Central memory CD8-positive, alpha-beta T cell (primary cell): ENCODE measurements at regions not wholly inside any gene's neighbourhood (a gene's known extent, or its start where the extent isn't known, plus 50 kb on each side); places are given as distances from the start of the nearest gene placed in this dataset.

Source experiments
- ATAC-seq: fragments of 150-1000 bp; cut with Tn5 transposase; replicated peaks from 2 replicates; pipeline ENCODE4 v1.10.0; 2022; ENCODE audit warnings: mild to moderate bottlenecking, moderate FRiP score, moderate number of reproducible peaks; ENCODE audit not compliant: poor library complexity, severe bottlenecking; ENCODE audit errors: extremely low read depth
- DNase-seq, 2 donors: peaks; one replicate each; pipeline ENCODE4 v3.0.0; 2021; ENCODE audit warnings: low spot score in 2 of 2
- H3K27ac Mint-ChIP-seq: one replicate; pipeline ENCODE4 v1.8.0; 2022; ENCODE audit warnings: low read depth, mild to moderate bottlenecking, moderate library complexity, mixed read lengths
- H3K27me3 Mint-ChIP-seq: one replicate; pipeline ENCODE4 v1.8.0; 2022; ENCODE audit warnings: mixed read lengths
- H3K36me3 Mint-ChIP-seq: one replicate; pipeline ENCODE4 v1.8.0; 2022; ENCODE audit warnings: mild to moderate bottlenecking, moderate library complexity, mixed read lengths; ENCODE audit not compliant: insufficient read depth
- H3K4me1 Mint-ChIP-seq: one replicate; pipeline ENCODE4 v1.8.0; 2022; ENCODE audit warnings: mixed read lengths
- H3K4me3 Mint-ChIP-seq: one replicate; pipeline ENCODE4 v1.8.0; 2022; ENCODE audit warnings: mild to moderate bottlenecking, moderate library complexity, mixed read lengths
- H3K9me3 Mint-ChIP-seq: one replicate; pipeline ENCODE4 v1.8.0; 2022; ENCODE audit warnings: mixed read lengths

DNA sequence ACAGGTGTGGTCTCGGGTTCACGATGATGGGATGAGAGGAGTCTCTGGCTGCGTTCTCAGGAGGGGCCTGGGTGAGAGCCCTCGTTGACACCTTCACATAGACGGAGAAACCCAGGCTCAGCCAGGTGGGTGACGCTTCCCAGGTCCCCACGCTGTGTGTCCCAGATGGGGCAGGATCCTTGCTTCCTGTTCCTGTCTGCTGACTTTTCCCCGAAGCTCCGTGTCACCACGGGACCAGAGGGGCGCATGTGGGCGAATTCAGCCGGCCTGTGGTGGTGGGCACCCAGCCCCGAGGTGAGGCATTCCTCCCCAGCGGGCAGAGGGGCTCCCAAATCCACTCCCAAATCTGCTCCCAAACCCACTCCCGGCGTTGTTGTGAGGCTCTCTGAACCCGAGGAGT lies 732.8 kb downstream of the BRD1 start:
- Mint-ChIP-seq H3K27ac (no peak overlapping the region), H3K4me1 (no peaks in the 10 kb centered on the region), H3K9me3 (no peaks in the 10 kb centered on the region)

DNA sequence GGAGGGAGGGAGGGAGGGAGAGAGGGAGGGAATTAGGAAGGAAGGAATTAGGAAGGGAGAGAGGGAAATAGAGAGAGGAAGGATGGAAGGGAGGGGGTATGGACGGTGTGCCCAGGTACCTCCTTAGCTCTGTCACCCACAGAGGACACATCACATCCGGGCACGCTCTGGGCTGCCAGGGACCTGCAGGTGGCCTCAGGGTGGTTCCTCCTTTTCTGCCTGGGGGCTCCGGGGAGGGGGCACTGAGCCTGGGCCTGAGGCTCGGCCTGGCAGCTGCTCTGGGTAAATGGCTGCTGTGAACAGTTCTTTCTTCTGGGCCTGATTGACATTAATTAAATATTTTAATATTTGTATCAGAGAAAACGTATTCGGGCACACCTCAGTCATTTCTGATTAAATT lies 733.5 kb downstream of the BRD1 start:
- H3K36me3 Mint-ChIP-seq = no peaks in the 10 kb centered on the region
- no peak overlapping the region for H3K4me3 Mint-ChIP-seq
- no peaks in the 10 kb centered on the region for H3K4me1 Mint-ChIP-seq
- no peak for DNase-seq
- H3K9me3 Mint-ChIP-seq = no peaks in the 10 kb centered on the region
- H3K27me3 Mint-ChIP-seq = peaks cover 13% of the 10 kb centered on the region
- no peak for ATAC-seq
- no peak overlapping the region for H3K27ac Mint-ChIP-seq

More for the DNA sequence above, 732.8 kb downstream of the BRD1 start:
- ATAC-seq (no peak), DNase-seq (no peak)
- Mint-ChIP-seq H3K27me3 (peaks cover 20% of the 10 kb centered on the region), H3K36me3 (no peaks in the 10 kb centered on the region), H3K4me3 (no peak overlapping the region)

- Mint-ChIP-seq H3K4me1 (no peaks in the 10 kb centered on the region), H3K4me3 (no peak overlapping the region), H3K27me3 (peaks cover 8% of the 10 kb centered on the region), H3K36me3 (no peaks in the 10 kb centered on the region), H3K9me3 (no peaks in the 10 kb centered on the region), H3K27ac (no peak overlapping the region)
- ATAC-seq (no peak), DNase-seq (no peak)
Observed at GRCh38 chr22:49093192-49093880, 734.3 kb downstream of the BRD1 start.

GRCh38 chr22:49092716-49093115 lies 735.0 kb downstream of the BRD1 start:
- ATAC-seq (no peak), DNase-seq (no peak)
- Mint-ChIP-seq H3K4me1 (no peaks in the 10 kb centered on the region), H3K27ac (no peak overlapping the region), H3K27me3 (peaks cover 9% of the 10 kb centered on the region), H3K9me3 (no peaks in the 10 kb centered on the region), H3K36me3 (no peaks in the 10 kb centered on the region), H3K4me3 (no peak overlapping the region)

- H3K9me3 Mint-ChIP-seq = no peaks in the 10 kb centered on the region
- H3K27me3 Mint-ChIP-seq = peaks cover 14% of the 10 kb centered on the region
- H3K4me3 Mint-ChIP-seq = no peak overlapping the region
- H3K4me1 Mint-ChIP-seq = no peaks in the 10 kb centered on the region
- no peak overlapping the region for H3K27ac Mint-ChIP-seq
- ATAC-seq (no peak), DNase-seq (no peak)
- no peaks in the 10 kb centered on the region for H3K36me3 Mint-ChIP-seq
Observed at GRCh38 chr22:49091917-49092545, 735.6 kb downstream of the BRD1 start.

DNA sequence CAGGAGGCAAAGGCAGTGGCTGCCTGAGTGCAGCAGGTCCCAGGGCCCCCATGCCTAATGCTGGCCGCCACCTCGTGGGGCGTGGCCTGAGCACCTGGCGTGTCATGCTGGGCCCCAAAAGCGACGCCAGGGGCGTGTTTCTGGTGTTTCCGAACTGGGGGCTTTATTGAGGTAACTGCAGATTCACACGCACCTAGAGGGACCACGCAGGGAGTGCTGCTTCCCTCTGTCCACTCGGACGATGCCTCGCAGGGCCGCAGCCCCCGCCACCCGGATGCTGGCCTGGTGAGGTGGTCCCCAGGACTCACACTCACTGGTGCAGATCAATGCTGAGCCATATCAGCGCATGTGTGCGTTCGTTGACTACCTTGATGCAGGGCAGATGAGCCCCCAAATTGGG lies 736.2 kb downstream of the BRD1 start:
- DNase-seq (no peak), ATAC-seq (no peak)
- Mint-ChIP-seq H3K4me3 (no peak overlapping the region), H3K36me3 (no peaks in the 10 kb centered on the region), H3K27me3 (peaks cover 15% of the 10 kb centered on the region), H3K4me1 (no peaks in the 10 kb centered on the region), H3K9me3 (no peaks in the 10 kb centered on the region), H3K27ac (no peak overlapping the region)

DNA sequence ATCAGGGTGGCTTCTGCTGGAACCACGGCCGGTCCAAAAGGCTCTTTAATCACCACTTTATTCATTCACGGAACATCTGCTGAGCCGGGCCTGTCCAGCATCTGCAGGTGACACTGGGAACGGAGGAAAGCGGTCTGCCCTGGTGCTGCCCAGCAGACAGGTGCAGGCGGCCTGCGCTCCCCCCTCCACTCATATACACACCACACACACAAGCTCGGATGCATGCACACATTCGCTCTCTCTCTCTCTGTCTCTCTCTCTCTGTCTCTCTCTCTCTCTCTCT lies 736.9 kb downstream of the BRD1 start:
- no peak for ATAC-seq
- H3K36me3 Mint-ChIP-seq = no peaks in the 10 kb centered on the region
- H3K9me3 Mint-ChIP-seq = no peaks in the 10 kb centered on the region
- no peak overlapping the region for H3K27ac Mint-ChIP-seq
- H3K4me1 Mint-ChIP-seq = no peaks in the 10 kb centered on the region
- H3K4me3 Mint-ChIP-seq = no peak overlapping the region
- H3K27me3 Mint-ChIP-seq = peaks cover 21% of the 10 kb centered on the region
- no peak for DNase-seq

DNA sequence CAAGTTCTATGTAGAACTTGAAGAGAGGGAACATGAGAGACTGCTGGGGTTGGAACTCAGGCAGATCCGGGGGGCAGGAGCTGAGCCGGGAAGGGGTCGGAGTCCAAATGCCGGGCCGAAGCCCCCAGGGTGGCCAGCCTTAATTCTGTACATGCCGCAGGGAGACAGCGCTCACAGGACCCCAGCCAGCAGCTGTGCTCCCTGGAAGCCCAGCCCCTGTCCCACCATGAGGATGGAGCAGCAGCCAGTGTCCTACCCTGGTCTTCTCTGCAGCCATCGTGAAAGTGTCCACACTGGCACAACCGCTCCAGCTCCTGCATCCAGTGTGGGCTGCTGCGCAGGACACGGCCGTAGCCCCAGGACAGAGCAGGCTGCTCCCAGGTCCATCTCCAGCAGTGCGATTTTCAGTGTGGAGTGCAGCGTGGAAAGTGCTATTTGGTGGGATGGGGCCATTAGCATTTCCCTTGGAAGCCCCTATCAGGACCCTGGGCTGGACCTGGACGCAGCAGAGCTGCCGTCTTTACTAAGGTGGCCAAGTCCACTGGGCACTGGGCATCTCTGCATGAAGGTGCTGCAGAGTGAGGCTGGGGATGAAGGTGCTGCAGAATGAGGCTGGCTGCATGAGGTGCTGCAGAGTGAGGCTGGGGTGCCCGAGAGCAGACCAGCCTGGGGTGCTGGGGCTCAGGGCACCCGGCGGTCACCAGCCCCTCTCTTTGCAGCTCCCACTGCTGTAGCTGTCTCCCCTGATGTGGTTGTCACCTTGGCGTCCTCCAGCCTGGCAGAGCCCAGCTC lies 737.4 kb downstream of the BRD1 start:
- H3K36me3 Mint-ChIP-seq = no peaks in the 10 kb centered on the region
- peaks cover 25% of the 10 kb centered on the region for H3K27me3 Mint-ChIP-seq
- no peaks in the 10 kb centered on the region for H3K9me3 Mint-ChIP-seq
- DNase-seq (no peak), ATAC-seq (no peak)
- H3K27ac Mint-ChIP-seq = no peak overlapping the region
- no peak overlapping the region for H3K4me3 Mint-ChIP-seq
- no peaks in the 10 kb centered on the region for H3K4me1 Mint-ChIP-seq

- H3K27ac Mint-ChIP-seq = no peak overlapping the region
- no peak for DNase-seq
- ATAC-seq = no peak
- no peak overlapping the region for H3K4me3 Mint-ChIP-seq
- H3K4me1 Mint-ChIP-seq = no peaks in the 10 kb centered on the region
- peaks cover 25% of the 10 kb centered on the region for H3K27me3 Mint-ChIP-seq
- H3K9me3 Mint-ChIP-seq = no peaks in the 10 kb centered on the region
- no peaks in the 10 kb centered on the region for H3K36me3 Mint-ChIP-seq
Observed at GRCh38 chr22:49088801-49089791, 738.6 kb downstream of the BRD1 start.

GRCh38 chr22:49087716-49088601 lies 739.7 kb downstream of the BRD1 start:
- Mint-ChIP-seq H3K4me1 (no peaks in the 10 kb centered on the region), H3K27ac (no peak overlapping the region), H3K4me3 (no peak overlapping the region), H3K27me3 (peaks cover 25% of the 10 kb centered on the region), H3K9me3 (no peaks in the 10 kb centered on the region), H3K36me3 (no peaks in the 10 kb centered on the region)
- ATAC-seq (no peak), DNase-seq (no peak)

- Mint-ChIP-seq H3K27me3 (peaks cover 25% of the 10 kb centered on the region), H3K9me3 (no peaks in the 10 kb centered on the region), H3K4me3 (no peak overlapping the region), H3K27ac (no peak overlapping the region), H3K36me3 (no peaks in the 10 kb centered on the region), H3K4me1 (no peaks in the 10 kb centered on the region)
- DNase-seq = no peak
- ATAC-seq = no peak
Observed at GRCh38 chr22:49087198-49087597, 740.5 kb downstream of the BRD1 start.
